Breast epithelium (tissue), 4 donors: ENCODE measurements at regions not wholly inside any gene's neighbourhood (a gene's known extent, or its start where the extent isn't known, plus 50 kb on each side); places are given as distances from the start of the nearest gene placed in this dataset.
"Not testable (repeated sequence)": the region's sequence is repeated elsewhere in the genome, so short reads cannot be mapped to it uniquely, and the experiment has no call there.

Source experiments
- DNase-seq, 2 donors: peaks; one replicate each; pipeline ENCODE4 v3.0.0-alpha.2; 2019; ENCODE audit warnings: low spot score in 2 of 2
- H3K27ac ChIP-seq, 2 donors: fragments of 200-600 bp; sonication (generic) in 1 of 2; one replicate each; pipeline ENCODE4 v1.5.1; 2016 to 2019; ENCODE audit warnings: mild to moderate bottlenecking in 1 of 2
- H3K27me3 ChIP-seq, 2 donors: fragments of 200-600 bp; sonication (generic) in 1 of 2; one replicate each; pipeline versions ENCODE4 v1.5.1 to v1.6.0; 2017 to 2019; ENCODE audit warnings: control low read depth in 1 of 2, mild to moderate bottlenecking in 1 of 2
- H3K36me3 ChIP-seq: fragments of 200-600 bp; one replicate; pipeline ENCODE4 v1.5.1; 2019
- H3K4me1 ChIP-seq, 2 donors: fragments of 200-600 bp; sonication (generic); one replicate each; pipeline ENCODE4 v1.5.1; 2016 to 2019; ENCODE audit warnings: control low read depth in 1 of 2
- H3K4me3 ChIP-seq, 3 donors: fragments of 200-600 bp; sonication (generic); 1 replicate in 2 of 3; 2 replicates in 1 of 3; pipeline ENCODE4 v1.5.1; 2016 to 2019; ENCODE audit warnings: mild to moderate bottlenecking in 3 of 3, moderate library complexity in 2 of 3
- H3K9me3 ChIP-seq, 2 donors: fragments of 200-600 bp; sonication (generic) in 1 of 2; one replicate each; pipeline ENCODE4 v1.5.1; 2016 to 2019; ENCODE audit warnings: control low read depth in 1 of 2
- CTCF ChIP-seq, 3 donors: fragments of 450-650 bp; IDR thresholded peaks; one replicate each; pipeline ENCODE4 v1.5.1; 2016 to 2017; ENCODE audit warnings: antibody characterized with exemption in 3 of 3, mild to moderate bottlenecking in 3 of 3, moderate library complexity in 3 of 3
- POLR2A ChIP-seq: fragments of 450-650 bp; IDR thresholded peaks from one replicate; pipeline ENCODE4 v1.6.1; 2016; ENCODE audit warnings: antibody characterized with exemption, mild to moderate bottlenecking, moderate library complexity
- POLR2AphosphoS5 ChIP-seq, 3 donors: sonication (generic); formaldehyde crosslinking; IDR thresholded peaks; one replicate each; pipeline ENCODE4 v1.6.1; 2017; ENCODE audit warnings: antibody characterized with exemption in 3 of 3
- intact Hi-C: fragments of 100-400 bp; cut with DNase I; formaldehyde crosslinking; loops from one replicate; pipeline ENCODE4 v1.15.1; 2023; ENCODE audit warnings: low total_unique reads

- Histone ChIP-seq H3K27ac (no peak overlapping the region), H3K4me3 (no peak overlapping the region), H3K9me3 (no peaks in the 10 kb centered on the region), H3K27me3 (no peaks in the 10 kb centered on the region), H3K36me3 (no peaks in the 10 kb centered on the region), H3K4me1 (no peaks in the 10 kb centered on the region)
- intact Hi-C loops: loop anchor here (10.0 kb wide), 1 partner anchor 403 kb away; no protein-coding TSS in a partner anchor
- TF ChIP-seq CTCF (IDR thresholded peaks at IDR 0.05): no peak
- no peak for TF ChIP-seq POLR2A
- no peak for TF ChIP-seq POLR2AphosphoS5 (IDR thresholded peaks at IDR 0.05)
- no peak for DNase-seq
Observed at GRCh38 chr2:210971431-210971830, 415.0 kb downstream of the CPS1 start.

- H3K4me1 ChIP-seq, DNase-seq, H3K9me3 ChIP-seq, H3K27me3 ChIP-seq, intact Hi-C loops, H3K36me3 ChIP-seq, H3K27ac ChIP-seq, H3K4me3 ChIP-seq: not testable (repeated sequence)
Observed at GRCh38 chr2:210986806-210987205, 430.4 kb downstream of the CPS1 start.

DNA sequence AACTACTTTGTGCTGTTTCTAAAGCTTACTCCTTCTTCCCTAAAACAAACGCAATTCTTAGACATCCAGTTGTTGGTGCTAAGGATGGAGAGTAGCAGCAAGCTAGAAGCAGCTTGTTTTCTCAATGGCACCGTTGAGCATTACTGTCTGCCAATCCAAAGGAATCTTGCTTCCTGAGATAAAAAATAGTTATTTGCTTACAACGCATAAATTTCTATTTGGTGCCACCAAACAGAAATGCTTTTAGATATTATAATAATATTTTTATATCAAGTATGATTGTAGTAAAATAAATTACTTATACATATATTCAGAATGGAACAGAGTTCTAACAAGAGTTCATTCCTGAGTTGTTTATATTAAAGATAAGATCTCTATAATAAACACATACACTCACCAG is 434.7 kb downstream of the CPS1 start:
- Histone ChIP-seq H3K36me3 (no peaks in the 10 kb centered on the region), H3K27me3 (no peaks in the 10 kb centered on the region), H3K4me3 (no peak overlapping the region), H3K27ac (no peak overlapping the region), H3K9me3 (no peaks in the 10 kb centered on the region), H3K4me1 (no peaks in the 10 kb centered on the region)
- DNase-seq: no peak
- intact Hi-C loops: no loop called here
- TF ChIP-seq POLR2AphosphoS5 (IDR thresholded peaks at IDR 0.05) (no peak), POLR2A (no peak), CTCF (IDR thresholded peaks at IDR 0.05) (no peak)

- no peak for DNase-seq
- no peaks in the 10 kb centered on the region for H3K36me3 ChIP-seq
- intact Hi-C loops: no loop called here
- no peak overlapping the region for H3K4me3 ChIP-seq
- no peaks in the 10 kb centered on the region for H3K9me3 ChIP-seq
- H3K4me1 ChIP-seq: no peaks in the 10 kb centered on the region
- H3K27ac ChIP-seq: no peak overlapping the region
- TF ChIP-seq POLR2A: no peak
- no peak for TF ChIP-seq CTCF (IDR thresholded peaks at IDR 0.05)
- no peak for TF ChIP-seq POLR2AphosphoS5 (IDR thresholded peaks at IDR 0.05)
- H3K27me3 ChIP-seq: no peaks in the 10 kb centered on the region
Observed at GRCh38 chr2:210994104-210994503, 437.7 kb downstream of the CPS1 start.

DNA sequence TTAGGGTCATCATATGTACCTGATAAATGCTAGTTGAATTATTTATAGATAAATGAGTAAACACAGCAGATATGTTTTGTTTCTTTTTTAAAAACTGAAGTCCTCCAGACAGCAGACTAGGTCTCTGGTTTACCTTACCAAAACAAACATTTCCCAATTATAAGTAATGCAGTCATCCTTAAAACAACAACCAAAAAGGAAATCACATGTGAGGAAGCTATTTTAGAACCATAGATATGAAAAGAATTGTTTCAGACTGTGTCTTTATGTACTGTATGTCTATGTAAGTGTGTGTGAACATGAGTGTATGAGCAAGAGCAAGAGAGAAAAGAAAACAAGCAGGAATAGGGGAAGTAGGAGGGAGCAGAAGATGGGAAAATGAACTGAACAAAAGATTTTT is 441.0 kb downstream of the CPS1 start:
- H3K4me1 ChIP-seq: no peaks in the 10 kb centered on the region
- DNase-seq: no peak
- no peaks in the 10 kb centered on the region for H3K36me3 ChIP-seq
- H3K27me3 ChIP-seq: no peaks in the 10 kb centered on the region
- intact Hi-C loops: no loop called here
- TF ChIP-seq CTCF (IDR thresholded peaks at IDR 0.05) (no peak), POLR2AphosphoS5 (IDR thresholded peaks at IDR 0.05) (no peak), POLR2A (no peak)
- H3K4me3 ChIP-seq: no peak overlapping the region
- no peaks in the 10 kb centered on the region for H3K9me3 ChIP-seq
- H3K27ac ChIP-seq: no peak overlapping the region

DNA sequence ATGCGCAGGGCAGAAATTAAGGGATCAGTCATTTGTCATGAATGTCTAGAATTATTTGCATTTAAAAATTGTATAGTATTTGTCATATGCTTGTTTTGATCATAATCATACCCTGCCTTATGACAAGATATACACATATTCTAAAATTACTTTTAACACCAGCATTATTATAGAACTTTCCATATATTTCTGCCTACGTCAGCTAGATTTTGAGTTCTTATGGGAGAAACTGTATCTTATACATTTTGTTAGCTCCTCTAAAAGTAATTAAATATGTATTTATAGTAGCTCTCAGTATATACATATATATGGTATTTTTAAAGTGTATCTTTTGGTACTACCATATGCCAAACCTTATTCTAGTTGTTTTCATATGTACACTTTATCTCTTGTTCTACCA is 441.9 kb downstream of the CPS1 start:
- intact Hi-C loops: no loop called here
- Histone ChIP-seq H3K27me3 (no peaks in the 10 kb centered on the region), H3K4me3 (no peak overlapping the region), H3K27ac (no peak overlapping the region), H3K4me1 (no peaks in the 10 kb centered on the region), H3K36me3 (no peaks in the 10 kb centered on the region), H3K9me3 (no peaks in the 10 kb centered on the region)
- no peak for DNase-seq
- TF ChIP-seq POLR2AphosphoS5 (IDR thresholded peaks at IDR 0.05) (no peak), CTCF (IDR thresholded peaks at IDR 0.05) (no peak), POLR2A (no peak)
